ENCODE measurements at regions not wholly inside any gene's neighbourhood (a gene's known extent, or its start where the extent isn't known, plus 50 kb on each side); places are given as distances from the start of the nearest gene placed in this dataset.

DNA sequence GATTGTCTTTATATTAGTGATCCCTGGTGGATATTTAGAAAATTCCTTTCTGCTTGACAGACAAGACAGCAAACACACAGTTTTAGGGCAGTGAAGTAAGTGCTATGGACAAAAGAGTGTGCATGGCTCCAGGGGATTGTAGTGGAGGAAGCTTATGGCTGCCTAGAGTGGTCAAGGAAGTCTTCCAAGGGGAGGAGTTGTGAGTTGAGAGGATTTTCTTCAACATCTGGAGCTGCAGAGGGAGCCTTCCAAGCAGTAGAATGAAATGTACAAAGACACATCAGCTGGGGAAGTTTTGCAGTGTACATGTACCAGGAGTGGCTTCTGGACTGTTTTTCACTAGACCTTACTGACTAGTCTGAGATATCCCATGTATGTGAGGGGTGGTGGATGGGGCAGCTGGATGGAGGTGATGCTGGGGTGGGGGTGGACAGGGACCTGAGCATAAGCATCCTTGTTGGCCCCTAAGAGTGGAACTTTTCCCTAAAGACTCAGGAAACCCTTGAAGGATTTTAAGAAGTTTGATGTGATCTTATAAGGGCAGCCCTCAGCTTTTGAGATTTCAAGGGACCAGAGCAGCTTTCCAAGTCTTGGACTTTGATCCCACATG lies 160.5 kb upstream of the TAPT1 start:
- TF ChIP-seq, protein P1, sequence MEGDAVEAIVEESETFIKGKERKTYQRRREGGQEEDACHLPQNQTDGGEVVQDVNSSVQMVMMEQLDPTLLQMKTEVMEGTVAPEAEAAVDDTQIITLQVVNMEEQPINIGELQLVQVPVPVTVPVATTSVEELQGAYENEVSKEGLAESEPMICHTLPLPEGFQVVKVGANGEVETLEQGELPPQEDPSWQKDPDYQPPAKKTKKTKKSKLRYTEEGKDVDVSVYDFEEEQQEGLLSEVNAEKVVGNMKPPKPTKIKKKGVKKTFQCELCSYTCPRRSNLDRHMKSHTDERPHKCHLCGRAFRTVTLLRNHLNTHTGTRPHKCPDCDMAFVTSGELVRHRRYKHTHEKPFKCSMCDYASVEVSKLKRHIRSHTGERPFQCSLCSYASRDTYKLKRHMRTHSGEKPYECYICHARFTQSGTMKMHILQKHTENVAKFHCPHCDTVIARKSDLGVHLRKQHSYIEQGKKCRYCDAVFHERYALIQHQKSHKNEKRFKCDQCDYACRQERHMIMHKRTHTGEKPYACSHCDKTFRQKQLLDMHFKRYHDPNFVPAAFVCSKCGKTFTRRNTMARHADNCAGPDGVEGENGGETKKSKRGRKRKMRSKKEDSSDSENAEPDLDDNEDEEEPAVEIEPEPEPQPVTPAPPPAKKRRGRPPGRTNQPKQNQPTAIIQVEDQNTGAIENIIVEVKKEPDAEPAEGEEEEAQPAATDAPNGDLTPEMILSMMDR (IDR thresholded peaks at IDR 0.05; ENCODE audit: borderline replicate concordance, control extremely low read depth, extremely low read depth, insufficient read depth, missing control alignments) = no peak
- no peak for DNase-seq (ENCODE audit: low spot score)
- in situ Hi-C loops (cut with MboI; ENCODE audit: low sequenced_read_pairs, unreplicated experiment) = no loop called here

- DNase-seq (ENCODE audit: low spot score) = no peak
- TF ChIP-seq, protein P1 (IDR thresholded peaks at IDR 0.05; ENCODE audit: borderline replicate concordance, control extremely low read depth, extremely low read depth, insufficient read depth, missing control alignments) = no peak
Measured at GRCh38 chr4:16384576-16384975, 158.3 kb upstream of the TAPT1 start.

DNA sequence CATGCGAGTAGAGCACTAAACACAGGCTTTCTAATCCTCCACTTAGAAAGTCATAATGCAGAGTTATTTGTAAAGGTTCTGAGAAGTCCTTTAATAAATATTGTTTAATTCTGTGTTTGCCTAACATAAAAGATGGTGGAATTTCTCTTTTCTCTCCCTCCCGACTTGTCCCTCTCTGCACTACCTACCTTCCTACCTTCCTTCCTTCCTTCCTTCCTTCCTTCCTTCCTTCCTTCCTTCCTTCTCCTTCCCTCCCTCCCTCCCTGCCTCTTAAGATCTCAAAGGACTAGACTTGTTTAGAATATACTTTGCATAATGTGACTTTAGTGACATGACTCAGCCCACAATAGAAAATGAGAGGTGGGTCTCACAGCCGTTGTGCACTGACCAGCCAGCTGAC lies 156.3 kb upstream of the TAPT1 start:
- in situ Hi-C loops (cut with MboI; ENCODE audit: low sequenced_read_pairs, unreplicated experiment) = no loop called here
- no peak for DNase-seq (ENCODE audit: low spot score)
- TF ChIP-seq, protein P1 (IDR thresholded peaks at IDR 0.05; ENCODE audit: borderline replicate concordance, control extremely low read depth, extremely low read depth, insufficient read depth, missing control alignments) = no peak

More at GRCh38 chr4:16384576-16384975, 158.3 kb upstream of the TAPT1 start:
- in situ Hi-C loops (cut with MboI; ENCODE audit: low sequenced_read_pairs, unreplicated experiment) = no loop called here

DNA sequence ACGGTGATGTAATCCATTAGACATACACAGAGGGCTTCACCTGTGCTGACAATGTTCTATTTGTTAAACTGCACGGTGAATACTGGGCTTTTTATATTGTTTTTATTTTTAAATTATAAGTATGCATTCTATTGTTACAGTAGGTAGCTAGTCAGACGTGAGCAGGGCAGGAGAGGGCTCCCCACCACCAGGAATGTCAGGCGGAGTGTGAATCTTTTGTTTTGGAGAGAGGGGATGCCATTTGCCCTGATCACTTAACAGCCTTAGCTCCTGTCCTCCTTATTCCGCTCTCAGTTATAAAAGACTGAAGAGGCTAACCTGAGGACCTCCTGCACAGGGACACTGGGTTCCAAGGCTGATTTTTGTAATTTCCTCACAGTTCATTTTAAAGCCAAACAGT lies 151.6 kb upstream of the TAPT1 start:
- DNase-seq (ENCODE audit: low spot score) = no peak
- TF ChIP-seq, protein P1 (IDR thresholded peaks at IDR 0.05; ENCODE audit: borderline replicate concordance, control extremely low read depth, extremely low read depth, insufficient read depth, missing control alignments) = no peak
- in situ Hi-C loops (cut with MboI; ENCODE audit: low sequenced_read_pairs, unreplicated experiment) = no loop called here

GRCh38 chr4:16365036-16365569 lies 138.8 kb upstream of the TAPT1 start:
- no peak for DNase-seq (ENCODE audit: low spot score)
- TF ChIP-seq, protein P1 (IDR thresholded peaks at IDR 0.05; ENCODE audit: borderline replicate concordance, control extremely low read depth, extremely low read depth, insufficient read depth, missing control alignments) = no peak
- in situ Hi-C loops (cut with MboI; ENCODE audit: low sequenced_read_pairs, unreplicated experiment) = no loop called here

DNA sequence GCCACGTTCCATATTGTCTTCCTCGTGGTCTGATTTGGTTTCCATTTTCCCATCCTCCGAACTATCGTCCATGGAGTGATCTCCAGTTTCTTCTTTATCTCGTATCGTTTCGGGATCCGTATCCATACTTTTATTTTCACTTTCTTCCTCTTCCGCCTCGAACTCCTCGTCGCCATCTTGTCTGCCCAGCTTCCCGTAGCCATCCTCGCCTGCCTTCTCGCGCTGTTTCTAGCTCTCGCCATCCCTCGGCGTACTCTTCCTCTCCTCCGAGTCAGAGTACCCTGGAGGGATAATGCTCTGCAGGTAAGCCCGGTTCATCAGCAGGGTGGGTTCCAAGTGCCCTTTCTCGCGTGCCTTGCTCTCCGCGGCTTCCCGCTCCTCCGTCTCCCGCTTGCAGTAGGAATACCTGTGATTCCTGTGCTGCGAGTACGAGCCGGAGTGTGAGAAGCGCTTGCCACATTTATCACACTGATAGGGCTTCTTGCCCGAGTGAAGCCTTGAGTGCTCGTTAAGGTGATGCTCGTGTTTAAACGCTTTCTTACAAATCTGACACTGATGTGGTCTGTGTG lies 134.5 kb upstream of the TAPT1 start:
- in situ Hi-C loops (cut with MboI; ENCODE audit: low sequenced_read_pairs, unreplicated experiment) = no loop called here
- TF ChIP-seq, protein P1 (IDR thresholded peaks at IDR 0.05; ENCODE audit: borderline replicate concordance, control extremely low read depth, extremely low read depth, insufficient read depth, missing control alignments) = no peak
- DNase-seq (ENCODE audit: low spot score) = no peak

Data from GM13976 (cell line).